Esophagus muscularis mucosa (tissue), 4 donors: ENCODE measurements at regions not wholly inside any gene's neighbourhood (a gene's known extent, or its start where the extent isn't known, plus 50 kb on each side); places are given as distances from the start of the nearest gene placed in this dataset.

Experiments
- DNase-seq: peaks from one replicate; pipeline ENCODE4 v3.0.0-alpha.2; 2017; ENCODE audit errors: extremely low spot score
- H3K27ac ChIP-seq, 4 donors: fragments of 200-600 bp; sonication (generic); replicated peaks in 1 of 4; 1 replicate in 3 of 4; 2 replicates in 1 of 4; pipeline ENCODE4 v1.5.1; 2016 to 2019; ENCODE audit warnings: mild to moderate bottlenecking in 1 of 4
- H3K27me3 ChIP-seq, 4 donors: fragments of 200-600 bp; sonication (generic); one replicate each; pipeline versions ENCODE4 v1.5.1 to v1.6.0; 2016 to 2019
- H3K36me3 ChIP-seq, 4 donors: fragments of 200-600 bp; sonication (generic); one replicate each; pipeline ENCODE4 v1.5.1; 2016 to 2019
- H3K4me1 ChIP-seq, 4 donors: fragments of 200-600 bp; sonication (generic); one replicate each; pipeline ENCODE4 v1.5.1; 2016 to 2019
- H3K4me3 ChIP-seq, 4 donors: fragments of 200-600 bp; sonication (generic); 1 replicate in 2 of 4; 2 replicates in 2 of 4; pipeline ENCODE4 v1.5.1; 2016 to 2019; ENCODE audit warnings: mild to moderate bottlenecking in 4 of 4, moderate library complexity in 1 of 4
- H3K9me3 ChIP-seq, 4 donors: fragments of 200-600 bp; sonication (generic); 1 replicate in 3 of 4; 2 replicates in 1 of 4; pipeline ENCODE4 v1.5.1; 2016 to 2019
- CTCF ChIP-seq, 3 experiments: fragments of 200-600 bp in 2 of 3; fragments of 450-650 bp in 1 of 3; sonication (generic) in 2 of 3; IDR thresholded peaks; one replicate each; pipeline ENCODE4 v1.5.1; 2017 to 2019; ENCODE audit warnings: antibody characterized with exemption in 3 of 3, mild to moderate bottlenecking in 2 of 3, moderate library complexity in 1 of 3
- EP300 ChIP-seq: sonication (generic); formaldehyde crosslinking; IDR thresholded peaks from one replicate; pipeline ENCODE4 v1.6.1; 2017; ENCODE audit warnings: antibody characterized with exemption
- POLR2A ChIP-seq: fragments of 450-650 bp; IDR thresholded peaks from one replicate; pipeline ENCODE4 v1.6.1; 2017; ENCODE audit warnings: antibody characterized with exemption, moderate library complexity, mild to moderate bottlenecking, low read depth
- POLR2AphosphoS5 ChIP-seq, 2 donors: sonication (generic); formaldehyde crosslinking; IDR thresholded peaks; one replicate each; pipeline ENCODE4 v1.6.1; 2017; ENCODE audit warnings: antibody characterized with exemption in 2 of 2
- WGBS: methylation state at CpG from one replicate; pipeline ENCODE4 v1.1.5; 2018; 5-methylcytosine and 5-hydroxymethylcytosine counted together
- intact Hi-C: fragments of 100-400 bp; cut with DNase I; formaldehyde crosslinking; loops from one replicate; pipeline ENCODE4 v1.15.1; 2023

GRCh38 chr2:43021791-43022509 is 204.5 kb downstream of the ZFP36L2 start:
- H3K4me3 ChIP-seq = no peak overlapping the region
- TF ChIP-seq POLR2A (no peak), POLR2AphosphoS5 (IDR thresholded peaks at IDR 0.05) (no peak), EP300 (no peak), CTCF (IDR thresholded peaks at IDR 0.05) (no peak)
- no peak for DNase-seq
- intact Hi-C loops = loop anchor here (5.0 to 10.0 kb wide), 3 partner anchors 83 to 460 kb away; no protein-coding TSS in a partner anchor
- H3K27me3 ChIP-seq = no peaks in the 10 kb centered on the region
- H3K27ac ChIP-seq = no peak overlapping the region
- WGBS = 93% methylated on average over 14 of the region's 19 CpGs
- H3K4me1 ChIP-seq = peaks cover 22 to 44% (median 35%) of the 10 kb centered on the region in 4 donors
- peaks cover 0 to 12% (median 5%) of the 10 kb centered on the region in 4 donors for H3K9me3 ChIP-seq
- no peaks in the 10 kb centered on the region for H3K36me3 ChIP-seq

GRCh38 chr2:43020990-43021669 is 205.3 kb downstream of the ZFP36L2 start:
- H3K27me3 ChIP-seq = no peaks in the 10 kb centered on the region
- no peaks in the 10 kb centered on the region for H3K36me3 ChIP-seq
- WGBS = 83% methylated on average over 13 of the region's 14 CpGs
- H3K9me3 ChIP-seq = peaks cover 0 to 12% (median 5%) of the 10 kb centered on the region in 4 donors
- H3K27ac ChIP-seq = no peak overlapping the region
- intact Hi-C loops = loop anchor here (5.0 to 10.0 kb wide), 3 partner anchors 84 to 461 kb away; no protein-coding TSS in a partner anchor
- DNase-seq = no peak
- TF ChIP-seq POLR2AphosphoS5 (IDR thresholded peaks at IDR 0.05) (no peak), POLR2A (no peak), EP300 (no peak), CTCF (IDR thresholded peaks at IDR 0.05) (no peak)
- peaks cover 14 to 36% (median 27%) of the 10 kb centered on the region in 4 donors for H3K4me1 ChIP-seq
- no peak overlapping the region for H3K4me3 ChIP-seq

GRCh38 chr2:43020296-43020695 is 206.1 kb downstream of the ZFP36L2 start:
- no peaks in the 10 kb centered on the region for H3K36me3 ChIP-seq
- H3K4me1 ChIP-seq = peaks cover 14 to 35% (median 26%) of the 10 kb centered on the region in 4 donors
- TF ChIP-seq POLR2A (no peak), CTCF (IDR thresholded peaks at IDR 0.05) (no peak), EP300 (no peak), POLR2AphosphoS5 (IDR thresholded peaks at IDR 0.05) (no peak)
- no peak overlapping the region for H3K27ac ChIP-seq
- intact Hi-C loops = loop anchor here (5.0 to 10.0 kb wide), 3 partner anchors 85 to 462 kb away; no protein-coding TSS in a partner anchor
- peaks cover 0 to 12% (median 5%) of the 10 kb centered on the region in 4 donors for H3K9me3 ChIP-seq
- no peak overlapping the region for H3K4me3 ChIP-seq
- DNase-seq = no peak
- 94% methylated on average over 1 of the region's 1 CpG for WGBS
- no peaks in the 10 kb centered on the region for H3K27me3 ChIP-seq

- no peak for DNase-seq
- 93% methylated on average over 6 of the region's 7 CpGs for WGBS
- no peak for TF ChIP-seq EP300
- TF ChIP-seq POLR2A = no peak
- Histone ChIP-seq H3K36me3 (no peaks in the 10 kb centered on the region), H3K27me3 (no peaks in the 10 kb centered on the region), H3K27ac (peak overlapping the region in 3 of 4 donors; percentile 40 to 55 (median 41)), H3K9me3 (peaks cover 0 to 12% (median 5%) of the 10 kb centered on the region in 4 donors), H3K4me1 (peaks cover 14 to 29% (median 19%) of the 10 kb centered on the region in 4 donors), H3K4me3 (no peak overlapping the region)
- intact Hi-C loops = loop anchor here (5.0 to 10.0 kb wide), 3 partner anchors 85 to 463 kb away; no protein-coding TSS in a partner anchor
These were observed 206.7 kb downstream of the ZFP36L2 start for GRCh38 chr2:43019536-43020183.

GRCh38 chr2:43019025-43019367 is 207.4 kb downstream of the ZFP36L2 start:
- no peak for DNase-seq
- H3K4me1 ChIP-seq = peaks cover 10 to 22% (median 13%) of the 10 kb centered on the region in 4 donors
- peaks cover 0 to 12% (median 5%) of the 10 kb centered on the region in 4 donors for H3K9me3 ChIP-seq
- TF ChIP-seq CTCF (IDR thresholded peaks at IDR 0.05) = no peak
- no peak for TF ChIP-seq EP300
- TF ChIP-seq POLR2A = no peak
- TF ChIP-seq POLR2AphosphoS5 (IDR thresholded peaks at IDR 0.05) = no peak
- intact Hi-C loops = no loop called here
- H3K27ac ChIP-seq = peak overlapping the region; percentile 41 to 59 (median 56)
- H3K27me3 ChIP-seq = no peaks in the 10 kb centered on the region
- WGBS = 77% methylated on average over 5 of the region's 5 CpGs
- H3K36me3 ChIP-seq = no peaks in the 10 kb centered on the region
- H3K4me3 ChIP-seq = no peak overlapping the region
